ENCODE measurements at regions not wholly inside any gene's neighbourhood (a gene's known extent, or its start where the extent isn't known, plus 50 kb on each side); places are given as distances from the start of the nearest gene placed in this dataset.

- TF ChIP-seq ZFP3 (CRISPR knock-in tag; IDR thresholded peaks at IDR 0.05): no peak
- TF ChIP-seq CREB5 (CRISPR knock-in tag; IDR thresholded peaks at IDR 0.05; ENCODE audit: low read depth): no peak
- TF ChIP-seq ZFP30 (CRISPR knock-in tag; IDR thresholded peaks at IDR 0.05): no peak
- TF ChIP-seq ISL1 (CRISPR knock-in tag; IDR thresholded peaks at IDR 0.05): no peak
- TF ChIP-seq PATZ1 (CRISPR knock-in tag; IDR thresholded peaks at IDR 0.05; ENCODE audit: borderline replicate concordance): no peak
- TF ChIP-seq SNAI2 (CRISPR knock-in tag; IDR thresholded peaks at IDR 0.05): no peak
Measured at GRCh38 chr11:103586756-103587155, 449.7 kb upstream of the DDI1 start.
